ENCODE measurements at regions not wholly inside any gene's neighbourhood (a gene's known extent, or its start where the extent isn't known, plus 50 kb on each side); places are given as distances from the start of the nearest gene placed in this dataset.

GRCh38 chr7:91407942-91408341, 143.7 kb downstream of the FZD1 start:
- Histone ChIP-seq H3K36me3 (ENCODE audit: insufficient read depth, low read length) (no peaks in the 10 kb centered on the region), H3K9ac (ENCODE audit: low read length) (no peak overlapping the region), H2AFZ (ENCODE audit: low read depth, low read length) (no peak overlapping the region), H3K9me2 (ENCODE audit: insufficient read depth, low read length) (no peaks in the 10 kb centered on the region), H3K4me3 (ENCODE audit: low read length) (no peak overlapping the region), H3F3A (ENCODE audit: insufficient read depth, low read length, poor library complexity, severe bottlenecking) (no peaks in the 10 kb centered on the region), H4K20me1 (ENCODE audit: insufficient read depth) (no peaks in the 10 kb centered on the region), H3K27me3 (ENCODE audit: insufficient read depth, low read depth, low read length) (no peaks in the 10 kb centered on the region), H3K9me3 (ENCODE audit: low read length) (no peaks in the 10 kb centered on the region), H3K79me2 (replicated peaks; ENCODE audit: insufficient read depth, low read length) (no peaks in the 10 kb centered on the region), H3K4me2 (ENCODE audit: low read length) (no peak overlapping the region), H3K27ac (ENCODE audit: low read length) (no peak overlapping the region)
- no peak for TF ChIP-seq TAF1 (IDR thresholded peaks at IDR 0.05; ENCODE audit: low read depth)
- TF ChIP-seq CTCF (IDR thresholded peaks at IDR 0.05; ENCODE audit: poor library complexity, severe bottlenecking): no peak
- TF ChIP-seq MXI1 (conservative IDR thresholded peaks at IDR 0.05; ENCODE audit: poor library complexity, severe bottlenecking): no peak
- TF ChIP-seq EP300 (conservative IDR thresholded peaks at IDR 0.05; ENCODE audit: poor library complexity, severe bottlenecking): no peak
- TF ChIP-seq POLR2AphosphoS5 (IDR thresholded peaks at IDR 0.05): no peak
- no peak for TF ChIP-seq REST (IDR thresholded peaks at IDR 0.05; ENCODE audit: borderline replicate concordance)
- no peak for TF ChIP-seq EZH2 (IDR thresholded peaks at IDR 0.05; ENCODE audit: borderline replicate concordance, insufficient read depth, low read length, poor library complexity, severe bottlenecking)
- TF ChIP-seq RAD21 (conservative IDR thresholded peaks at IDR 0.05): no peak
- no peak for TF ChIP-seq SMC3 (conservative IDR thresholded peaks at IDR 0.05; ENCODE audit: poor library complexity)

GRCh38 chr7:91408388-91409154, 144.3 kb downstream of the FZD1 start:
- Histone ChIP-seq H4K20me1 (ENCODE audit: insufficient read depth) (no peaks in the 10 kb centered on the region), H3K4me3 (ENCODE audit: low read length) (no peak overlapping the region), H3K9me2 (ENCODE audit: insufficient read depth, low read length) (no peaks in the 10 kb centered on the region), H3K27ac (ENCODE audit: low read length) (no peak overlapping the region), H3K79me2 (replicated peaks; ENCODE audit: insufficient read depth, low read length) (no peaks in the 10 kb centered on the region), H3F3A (ENCODE audit: insufficient read depth, low read length, poor library complexity, severe bottlenecking) (no peaks in the 10 kb centered on the region), H3K4me2 (ENCODE audit: low read length) (no peak overlapping the region), H3K27me3 (ENCODE audit: insufficient read depth, low read depth, low read length) (no peaks in the 10 kb centered on the region), H2AFZ (ENCODE audit: low read depth, low read length) (no peak overlapping the region), H3K36me3 (ENCODE audit: insufficient read depth, low read length) (no peaks in the 10 kb centered on the region), H3K9ac (ENCODE audit: low read length) (no peak overlapping the region), H3K9me3 (ENCODE audit: low read length) (no peaks in the 10 kb centered on the region)
- no peak for TF ChIP-seq MXI1 (conservative IDR thresholded peaks at IDR 0.05; ENCODE audit: poor library complexity, severe bottlenecking)
- no peak for TF ChIP-seq EP300 (conservative IDR thresholded peaks at IDR 0.05; ENCODE audit: poor library complexity, severe bottlenecking)
- TF ChIP-seq RAD21 (conservative IDR thresholded peaks at IDR 0.05): no peak
- TF ChIP-seq SMC3 (conservative IDR thresholded peaks at IDR 0.05; ENCODE audit: poor library complexity): no peak
- TF ChIP-seq POLR2AphosphoS5 (IDR thresholded peaks at IDR 0.05): no peak
- no peak for TF ChIP-seq TAF1 (IDR thresholded peaks at IDR 0.05; ENCODE audit: low read depth)
- TF ChIP-seq EZH2 (IDR thresholded peaks at IDR 0.05; ENCODE audit: borderline replicate concordance, insufficient read depth, low read length, poor library complexity, severe bottlenecking): no peak

Measured in neural cell (in vitro differentiated cells).